Stimulated activated CD4-positive, alpha-beta T cell treated with anti-CD3 and anti-CD28 coated beads, Interleukin-2, amount 100 ng/mL, for 4 hours (primary cell): ENCODE measurements at regions not wholly inside any gene's neighbourhood (a gene's known extent, or its start where the extent isn't known, plus 50 kb on each side); places are given as distances from the start of the nearest gene placed in this dataset.

ENCODE experiments used
- DNase-seq: peaks from one replicate; pipeline ENCODE4 v3.0.0-alpha.2; 2020; ENCODE audit warnings: low read depth

- no peak for DNase-seq
Measured at GRCh38 chr9:99699396-99699795, 122.3 kb upstream of the NR4A3 start.

GRCh38 chr9:99712214-99712613, 109.5 kb upstream of the NR4A3 start:
- DNase-seq: no peak

- no peak for DNase-seq
Measured at GRCh38 chr9:99713838-99714306, 107.8 kb upstream of the NR4A3 start.

GRCh38 chr9:99718631-99719030, 103.1 kb upstream of the NR4A3 start:
- no peak for DNase-seq

GRCh38 chr9:99720455-99721050, 101.1 kb upstream of the NR4A3 start:
- DNase-seq: no peak

GRCh38 chr9:99721898-99722297, 99.8 kb upstream of the NR4A3 start:
- DNase-seq: no peak

GRCh38 chr9:99722877-99723276, 98.8 kb upstream of the NR4A3 start:
- DNase-seq: no peak

- no peak for DNase-seq
Measured at GRCh38 chr9:99724640-99725039, 97.0 kb upstream of the NR4A3 start.

GRCh38 chr9:99725852-99726251, 95.8 kb upstream of the NR4A3 start:
- DNase-seq: no peak

GRCh38 chr9:99726758-99727157, 94.9 kb upstream of the NR4A3 start:
- no peak for DNase-seq

- DNase-seq: no peak
Measured at GRCh38 chr9:99730062-99730461, 91.6 kb upstream of the NR4A3 start.

GRCh38 chr9:99731950-99732349, 89.7 kb upstream of the NR4A3 start:
- DNase-seq: no peak

GRCh38 chr9:99732715-99733114, 89.0 kb upstream of the NR4A3 start:
- DNase-seq: no peak

- no peak for DNase-seq
Measured at GRCh38 chr9:99735041-99735440, 86.6 kb upstream of the NR4A3 start.

GRCh38 chr9:99736291-99736690, 85.4 kb upstream of the NR4A3 start:
- DNase-seq: no peak

GRCh38 chr9:99737649-99738048, 84.0 kb upstream of the NR4A3 start:
- no peak for DNase-seq

- no peak for DNase-seq
Measured at GRCh38 chr9:99743006-99743405, 78.7 kb upstream of the NR4A3 start.

GRCh38 chr9:99743455-99743854, 78.2 kb upstream of the NR4A3 start:
- no peak for DNase-seq

GRCh38 chr9:99744132-99744531, 77.6 kb upstream of the NR4A3 start:
- no peak for DNase-seq

GRCh38 chr9:99745085-99745484, 76.6 kb upstream of the NR4A3 start:
- no peak for DNase-seq

GRCh38 chr9:99746406-99746805, 75.3 kb upstream of the NR4A3 start:
- no peak for DNase-seq

GRCh38 chr9:99748266-99748665, 73.4 kb upstream of the NR4A3 start:
- DNase-seq: no peak

- no peak for DNase-seq
Measured at GRCh38 chr9:99748676-99749075, 73.0 kb upstream of the NR4A3 start.

GRCh38 chr9:99749641-99750040, 72.0 kb upstream of the NR4A3 start:
- no peak for DNase-seq

- no peak for DNase-seq
Measured at GRCh38 chr9:99750526-99750925, 71.2 kb upstream of the NR4A3 start.
